Upper lobe of left lung (tissue), 6 donors: ENCODE measurements at regions not wholly inside any gene's neighbourhood (a gene's known extent, or its start where the extent isn't known, plus 50 kb on each side); places are given as distances from the start of the nearest gene placed in this dataset.

Experiments
- ATAC-seq, 2 donors: fragments of 200-7000 bp; cut with Tn5 transposase; one replicate each; pipeline ENCODE4 v1.9.1; 2022; ENCODE audit warnings: mild to moderate bottlenecking in 2 of 2, moderate library complexity in 2 of 2; ENCODE audit not compliant: low FRiP score in 2 of 2
- DNase-seq, 2 donors: peaks; one replicate each; pipeline ENCODE4 v3.0.0-alpha.2; 2019 to 2020
- H3K27ac ChIP-seq, 4 donors: fragments of 200-600 bp; sonication (generic); one replicate each; pipeline ENCODE4 v1.5.1; 2016 to 2019
- H3K27me3 ChIP-seq, 4 donors: fragments of 200-600 bp; sonication (generic); one replicate each; pipeline ENCODE4 v1.5.1; 2017 to 2019
- H3K36me3 ChIP-seq, 4 donors: fragments of 200-600 bp; sonication (generic); one replicate each; pipeline ENCODE4 v1.5.1; 2016 to 2019
- H3K4me1 ChIP-seq, 4 donors: fragments of 200-600 bp; sonication (generic); one replicate each; pipeline ENCODE4 v1.5.1; 2018 to 2019
- H3K4me3 ChIP-seq, 4 donors: fragments of 200-600 bp; sonication (generic); one replicate each; pipeline ENCODE4 v1.5.1; 2017 to 2019; ENCODE audit warnings: mild to moderate bottlenecking in 2 of 4, moderate library complexity in 1 of 4
- H3K9me3 ChIP-seq, 4 donors: fragments of 200-600 bp; sonication (generic); one replicate each; pipeline ENCODE4 v1.5.1; 2018 to 2019
- EP300 ChIP-seq, 4 donors: sonication (generic); formaldehyde crosslinking; IDR thresholded peaks; one replicate each; pipeline ENCODE4 v1.5.1; 2017; ENCODE audit warnings: antibody characterized with exemption in 4 of 4, control low read depth in 2 of 4
- POLR2A ChIP-seq, 4 donors: fragments of 450-650 bp; IDR thresholded peaks; one replicate each; pipeline ENCODE4 v1.5.1; 2016 to 2017; ENCODE audit warnings: antibody characterized with exemption in 4 of 4, mild to moderate bottlenecking in 2 of 4
- POLR2AphosphoS5 ChIP-seq, 2 donors: sonication (generic); formaldehyde crosslinking; IDR thresholded peaks; one replicate each; pipeline ENCODE4 v1.5.1; 2017; ENCODE audit warnings: antibody characterized with exemption in 2 of 2
- WGBS, 2 donors: methylation state at CpG; one replicate each; pipeline ENCODE4 v1.1.5; 2017 to 2018; 5-methylcytosine and 5-hydroxymethylcytosine counted together
- TF ChIP-seq, protein P1 (sequence below), 6 experiments: fragments of 450-650 bp in 4 of 6; fragments of 200-600 bp in 2 of 6; sonication (generic) in 2 of 6; IDR thresholded peaks; one replicate each; pipeline ENCODE4 v1.5.1; 2016 to 2019; ENCODE audit warnings: antibody characterized with exemption in 6 of 6
- donor health status: DM: no; HTN: no; CAD: no; lungs with moderate emphysema.
- donor health status: DM: no; HTN: yes; CAD: no; lungs with severe emphysema.

DNA sequence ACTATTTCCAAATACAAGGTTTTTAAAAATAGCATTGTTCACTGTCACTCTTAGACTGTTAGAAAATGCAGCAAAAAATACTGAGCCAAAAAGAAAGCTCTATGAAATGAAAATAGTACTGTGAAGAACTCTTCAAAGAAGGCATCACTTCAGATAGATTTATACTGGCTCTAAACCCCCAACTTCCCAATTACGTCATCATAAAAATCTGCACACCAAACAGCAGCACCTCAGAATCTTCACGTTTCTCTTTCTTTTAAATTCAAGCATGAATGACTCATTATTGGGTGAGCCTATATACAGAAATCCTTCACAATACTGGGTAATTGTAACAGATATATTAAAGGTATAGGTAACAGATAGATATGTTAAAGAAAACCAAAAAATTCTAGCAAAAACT is 208.4 kb upstream of the HTR1E start:
- no peak overlapping the region for H3K4me3 ChIP-seq
- TF ChIP-seq, protein P1, sequence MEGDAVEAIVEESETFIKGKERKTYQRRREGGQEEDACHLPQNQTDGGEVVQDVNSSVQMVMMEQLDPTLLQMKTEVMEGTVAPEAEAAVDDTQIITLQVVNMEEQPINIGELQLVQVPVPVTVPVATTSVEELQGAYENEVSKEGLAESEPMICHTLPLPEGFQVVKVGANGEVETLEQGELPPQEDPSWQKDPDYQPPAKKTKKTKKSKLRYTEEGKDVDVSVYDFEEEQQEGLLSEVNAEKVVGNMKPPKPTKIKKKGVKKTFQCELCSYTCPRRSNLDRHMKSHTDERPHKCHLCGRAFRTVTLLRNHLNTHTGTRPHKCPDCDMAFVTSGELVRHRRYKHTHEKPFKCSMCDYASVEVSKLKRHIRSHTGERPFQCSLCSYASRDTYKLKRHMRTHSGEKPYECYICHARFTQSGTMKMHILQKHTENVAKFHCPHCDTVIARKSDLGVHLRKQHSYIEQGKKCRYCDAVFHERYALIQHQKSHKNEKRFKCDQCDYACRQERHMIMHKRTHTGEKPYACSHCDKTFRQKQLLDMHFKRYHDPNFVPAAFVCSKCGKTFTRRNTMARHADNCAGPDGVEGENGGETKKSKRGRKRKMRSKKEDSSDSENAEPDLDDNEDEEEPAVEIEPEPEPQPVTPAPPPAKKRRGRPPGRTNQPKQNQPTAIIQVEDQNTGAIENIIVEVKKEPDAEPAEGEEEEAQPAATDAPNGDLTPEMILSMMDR (IDR thresholded peaks at IDR 0.05) = no peak
- TF ChIP-seq POLR2A (IDR thresholded peaks at IDR 0.05) (no peak), EP300 (IDR thresholded peaks at IDR 0.05) (no peak), POLR2AphosphoS5 (IDR thresholded peaks at IDR 0.05) (no peak)
- no peak overlapping the region for H3K27ac ChIP-seq
- no peaks in the 10 kb centered on the region for H3K27me3 ChIP-seq
- H3K4me1 ChIP-seq = no peaks in the 10 kb centered on the region
- H3K36me3 ChIP-seq = no peaks in the 10 kb centered on the region
- WGBS, 2 donors = 55 to 72% methylated on average over 2 of the region's 2 CpGs
- ATAC-seq (no peak), DNase-seq (no peak)
- peaks cover 0 to 6% (median 0%) of the 10 kb centered on the region in 4 donors for H3K9me3 ChIP-seq

DNA sequence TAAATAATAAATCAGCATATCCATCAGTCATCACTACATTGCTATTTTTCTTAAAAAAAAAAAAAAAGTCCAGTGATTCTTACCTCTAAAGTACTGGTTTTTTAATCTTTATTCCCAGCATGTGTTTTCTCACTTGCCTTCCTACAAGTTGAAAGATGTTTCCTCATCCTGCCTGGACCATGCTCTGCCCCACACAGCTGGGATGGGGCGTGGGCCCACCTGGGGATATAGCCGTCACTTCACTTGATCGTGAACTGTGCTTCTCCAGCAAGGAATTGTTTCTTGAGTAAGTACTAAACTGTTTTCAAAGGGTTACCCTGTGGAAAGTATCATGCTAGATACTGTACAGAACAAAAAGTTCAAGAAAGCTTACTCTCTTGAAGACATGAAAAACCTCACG is 212.6 kb upstream of the HTR1E start:
- Histone ChIP-seq H3K4me1 (no peaks in the 10 kb centered on the region), H3K27me3 (no peaks in the 10 kb centered on the region), H3K9me3 (no peaks in the 10 kb centered on the region), H3K36me3 (no peaks in the 10 kb centered on the region), H3K4me3 (no peak overlapping the region), H3K27ac (no peak overlapping the region)
- DNase-seq = no peak
- no peak for TF ChIP-seq POLR2AphosphoS5 (IDR thresholded peaks at IDR 0.05)
- TF ChIP-seq, protein P1 (IDR thresholded peaks at IDR 0.05) = no peak
- ATAC-seq = no peak
- WGBS, 2 donors = 65 to 77% methylated on average over 4 of the region's 4 CpGs

DNA sequence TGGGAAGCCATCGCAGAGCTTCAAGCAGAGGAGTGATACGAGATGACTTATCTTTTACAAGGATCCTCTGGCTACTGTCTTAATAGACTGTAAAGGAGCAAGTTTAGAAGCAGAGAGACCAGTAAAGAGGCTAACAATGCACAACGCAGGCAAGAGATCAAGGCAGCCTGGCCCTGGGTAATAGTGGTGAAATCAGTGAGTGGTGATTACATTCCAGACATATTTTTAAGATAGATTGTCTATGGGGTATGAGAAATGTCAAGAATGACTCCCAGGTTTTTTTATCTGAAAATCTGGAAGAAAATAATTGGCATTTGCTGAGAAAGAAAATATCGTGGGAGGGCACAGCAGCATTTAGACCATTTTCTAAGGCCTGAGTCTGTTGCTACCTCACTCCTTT is 213.6 kb upstream of the HTR1E start:
- Histone ChIP-seq H3K4me3 (no peak overlapping the region), H3K4me1 (no peaks in the 10 kb centered on the region), H3K27ac (no peak overlapping the region), H3K27me3 (no peaks in the 10 kb centered on the region), H3K36me3 (no peaks in the 10 kb centered on the region), H3K9me3 (no peaks in the 10 kb centered on the region)
- no peak for TF ChIP-seq POLR2A (IDR thresholded peaks at IDR 0.05)
- TF ChIP-seq POLR2AphosphoS5 (IDR thresholded peaks at IDR 0.05) = no peak
- TF ChIP-seq, protein P1 (IDR thresholded peaks at IDR 0.05) = no peak
- TF ChIP-seq EP300 (IDR thresholded peaks at IDR 0.05) = no peak
- WGBS, 2 donors = 55% methylated on average over 4 of the region's 4 CpGs
- no peak for DNase-seq
- no peak for ATAC-seq

DNA sequence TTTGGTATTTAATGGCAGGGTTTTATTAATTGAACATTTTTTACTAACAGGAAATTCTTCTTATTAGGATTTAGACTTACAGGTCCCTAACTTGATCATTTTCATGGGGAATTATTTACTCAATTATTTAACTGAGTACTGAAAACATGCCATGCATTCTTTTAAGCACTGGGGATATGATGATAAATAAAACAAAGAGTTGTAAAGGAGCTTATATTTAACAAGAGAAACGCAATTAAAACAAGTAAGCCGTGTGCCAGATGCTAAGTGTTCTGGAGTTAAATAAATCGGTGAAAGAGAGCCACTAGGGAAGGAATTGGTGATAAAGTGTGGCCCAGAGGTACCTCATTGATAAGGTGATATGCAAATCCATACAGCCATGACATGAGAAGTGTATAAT is 214.2 kb upstream of the HTR1E start:
- DNase-seq = no peak
- Histone ChIP-seq H3K4me3 (no peak overlapping the region), H3K27me3 (no peaks in the 10 kb centered on the region), H3K9me3 (no peaks in the 10 kb centered on the region), H3K27ac (no peak overlapping the region), H3K36me3 (no peaks in the 10 kb centered on the region), H3K4me1 (no peaks in the 10 kb centered on the region)
- 44 to 61% methylated on average over 3 of the region's 3 CpGs for WGBS, 2 donors
- no peak for TF ChIP-seq POLR2A (IDR thresholded peaks at IDR 0.05)
- TF ChIP-seq, protein P1 (IDR thresholded peaks at IDR 0.05) = no peak
- no peak for TF ChIP-seq EP300 (IDR thresholded peaks at IDR 0.05)
- TF ChIP-seq POLR2AphosphoS5 (IDR thresholded peaks at IDR 0.05) = no peak
- ATAC-seq = no peak

DNA sequence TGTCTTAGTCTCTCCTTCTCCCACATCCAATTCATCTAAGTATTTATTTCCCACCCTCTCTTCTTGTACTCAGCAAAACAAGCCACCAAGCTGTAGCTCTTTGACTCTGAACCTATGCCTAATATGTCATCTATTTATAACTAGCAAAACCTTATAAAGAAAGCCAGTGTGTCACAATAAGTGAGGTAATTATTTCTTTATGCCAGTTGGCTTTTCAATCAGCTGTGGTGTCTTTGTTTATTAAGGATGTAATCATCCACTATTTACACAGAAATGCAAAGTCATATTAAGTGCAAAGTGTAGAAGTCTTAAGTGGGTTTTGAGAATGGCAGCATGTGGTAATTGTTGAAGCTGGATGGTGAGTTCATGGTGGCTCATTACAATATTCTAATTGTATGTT is 215.2 kb upstream of the HTR1E start:
- Histone ChIP-seq H3K36me3 (no peaks in the 10 kb centered on the region), H3K4me1 (no peaks in the 10 kb centered on the region), H3K4me3 (no peak overlapping the region), H3K27me3 (no peaks in the 10 kb centered on the region), H3K27ac (no peak overlapping the region), H3K9me3 (no peaks in the 10 kb centered on the region)
- TF ChIP-seq, protein P1 (IDR thresholded peaks at IDR 0.05) = no peak
- TF ChIP-seq POLR2AphosphoS5 (IDR thresholded peaks at IDR 0.05) (no peak), POLR2A (IDR thresholded peaks at IDR 0.05) (no peak), EP300 (IDR thresholded peaks at IDR 0.05) (no peak)
- DNase-seq (no peak), ATAC-seq (no peak)
